ENCODE measurements at regions not wholly inside any gene's neighbourhood (a gene's known extent, or its start where the extent isn't known, plus 50 kb on each side); places are given as distances from the start of the nearest gene placed in this dataset.

- TF ChIP-seq SUZ12 (IDR thresholded peaks at IDR 0.05) (no peak), FOXM1 (IDR thresholded peaks at IDR 0.05; ENCODE audit: borderline replicate concordance) (no peak), SP1 (IDR thresholded peaks at IDR 0.05) (no peak), ELF4 (IDR thresholded peaks at IDR 0.05) (no peak), FOXA1 (IDR thresholded peaks at IDR 0.05) (no peak), BHLHE40 (IDR thresholded peaks at IDR 0.05; ENCODE audit: borderline replicate concordance) (no peak), L3MBTL2 (conservative IDR thresholded peaks at IDR 0.05) (no peak), PKNOX1 (IDR thresholded peaks at IDR 0.05) (no peak)
Observed at GRCh38 chr14:85315290-85315689, 214.7 kb upstream of the FLRT2 start.
